ENCODE measurements at regions not wholly inside any gene's neighbourhood (a gene's known extent, or its start where the extent isn't known, plus 50 kb on each side); places are given as distances from the start of the nearest gene placed in this dataset.

GRCh38 chr11:134749040-134749839, 337.2 kb upstream of the B3GAT1 start:
- Histone ChIP-seq H2AFZ (ENCODE audit: low read depth, low read length) (no peak overlapping the region), H3K27me3 (ENCODE audit: control insufficient read depth in 2 of 2, insufficient read depth in 2 of 2, low read length in 2 of 2) (peaks cover 0 to 14% of the 10 kb centered on the region in 2 experiments; a peak in 4 of 5 replicates), H3K4me2 (ENCODE audit: insufficient read depth, low read length) (no peak overlapping the region), H3K9me3 (replicated peaks; ENCODE audit: control insufficient read depth, insufficient read depth, low read depth, low read length) (no peaks in the 10 kb centered on the region), H3K36me3 (ENCODE audit: control insufficient read depth, insufficient read depth, low read length) (no peaks in the 10 kb centered on the region), H3K9ac (ENCODE audit: insufficient read depth in 1 of 2, low read depth in 2 of 2, low read length in 2 of 2) (no peak overlapping the region), H4K20me1 (replicated peaks; ENCODE audit: control insufficient read depth, insufficient read depth, low read length) (no peaks in the 10 kb centered on the region), H3K27ac (ENCODE audit: extremely low read depth, low read depth, low read length) (no peak overlapping the region), H3K4me1 (replicated peaks in 1 of 2; ENCODE audit: control insufficient read depth in 2 of 2, insufficient read depth in 2 of 2, low read length in 2 of 2) (no peaks in the 10 kb centered on the region), H3K9me1 (ENCODE audit: control insufficient read depth, insufficient read depth, low read length) (no peaks in the 10 kb centered on the region), H3K4me3 (no peak overlapping the region), H3K79me2 (ENCODE audit: control insufficient read depth, insufficient read depth, low read length) (no peaks in the 10 kb centered on the region)
- ChIA-PET POLR2A (no interaction called here), CTCF (ENCODE audit: low intra/inter-chr PET ratio) (no interaction called here)
- ATAC-seq (no peak), DNase-seq (ENCODE audit: extremely low read depth in 1 of 4, low spot score in 3 of 4) (no peak), FAIRE-seq (no peak)
- intact Hi-C loops (cut with micrococcal nuclease) (no loop called here), in situ Hi-C loops (cut with MboI) (no loop called here)
- 0% methylated on average over 5 of the region's 5 CpGs for WGBS (ENCODE audit: insufficient coverage, low coverage, missing lambda C conversion rate)
- no TSS peak for BruUV-seq (replicated peaks)
- TF ChIP-seq HNRNPLL (IDR thresholded peaks at IDR 0.05; ENCODE audit: low read depth, low read length, poor library complexity, severe bottlenecking) (no peak), VEZF1 (CRISPR knock-in tag; IDR thresholded peaks at IDR 0.05) (no peak), ZBTB33 (CRISPR knock-in tag; IDR thresholded peaks at IDR 0.05) (no peak), RBM15 (IDR thresholded peaks at IDR 0.05; ENCODE audit: insufficient read depth, low read length) (no peak), TGIF2 (CRISPR knock-in tag; IDR thresholded peaks at IDR 0.05) (no peak), CSDE1 (IDR thresholded peaks at IDR 0.05) (no peak), FOXP1 (CRISPR knock-in tag; IDR thresholded peaks at IDR 0.05) (no peak), HDAC1 (IDR thresholded peaks at IDR 0.05) (no peak), TFE3 (CRISPR knock-in tag; IDR thresholded peaks at IDR 0.05) (no peak), GATAD2A (IDR thresholded peaks at IDR 0.05) (no peak), ZNF79 (CRISPR knock-in tag; IDR thresholded peaks at IDR 0.05; ENCODE audit: low read depth) (no peak), ZSCAN32 (CRISPR knock-in tag; IDR thresholded peaks at IDR 0.05) (no peak), POLR2AphosphoS5 (IDR thresholded peaks at IDR 0.05; ENCODE audit: control insufficient read depth, insufficient read depth, low read depth, low read length) (no peak), MLLT1 (IDR thresholded peaks at IDR 0.05) (no peak), BCL6 (CRISPR knock-in tag; IDR thresholded peaks at IDR 0.05) (no peak), CCAR2 (IDR thresholded peaks at IDR 0.05; ENCODE audit: low read depth, low read length) (no peak)
